C1 segment of cervical spinal cord (tissue), 14 donors: ENCODE measurements at regions not wholly inside any gene's neighbourhood (a gene's known extent, or its start where the extent isn't known, plus 50 kb on each side); places are given as distances from the start of the nearest gene placed in this dataset.
"Not testable (repeated sequence)": the region's sequence is repeated elsewhere in the genome, so short reads cannot be mapped to it uniquely, and the experiment has no call there.

ENCODE experiments used
- DNase-seq, 14 donors: peaks; one replicate each; lab custom pipeline; 2025; lab: John Stamatoyannopoulos, UW

DNA sequence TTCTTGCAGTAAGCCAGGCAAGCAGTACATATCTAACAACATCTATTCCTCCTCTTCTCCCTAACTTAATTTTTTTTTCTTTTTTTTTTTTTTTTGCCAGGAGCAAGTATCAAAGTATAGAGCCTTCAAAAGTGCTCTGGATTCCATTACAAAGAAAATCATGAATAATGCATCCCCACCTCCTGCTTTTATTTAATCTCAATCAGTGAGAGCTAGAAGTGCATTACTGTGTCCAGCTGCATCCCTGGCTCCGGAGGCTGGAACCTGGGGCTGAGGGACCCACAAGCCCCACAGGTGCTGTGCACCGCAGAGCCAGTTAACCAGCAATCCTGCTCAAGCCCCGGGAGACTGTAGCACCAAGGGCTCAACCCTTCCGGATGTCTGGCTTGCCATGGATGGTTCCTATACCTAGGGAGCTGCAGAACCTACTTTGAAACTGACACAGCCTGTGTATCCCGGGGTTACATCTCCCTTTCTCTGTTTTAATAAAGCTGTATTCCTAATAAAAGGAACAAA, 455.9 kb upstream of the RUNX1 start:
- no peak for DNase-seq

DNA sequence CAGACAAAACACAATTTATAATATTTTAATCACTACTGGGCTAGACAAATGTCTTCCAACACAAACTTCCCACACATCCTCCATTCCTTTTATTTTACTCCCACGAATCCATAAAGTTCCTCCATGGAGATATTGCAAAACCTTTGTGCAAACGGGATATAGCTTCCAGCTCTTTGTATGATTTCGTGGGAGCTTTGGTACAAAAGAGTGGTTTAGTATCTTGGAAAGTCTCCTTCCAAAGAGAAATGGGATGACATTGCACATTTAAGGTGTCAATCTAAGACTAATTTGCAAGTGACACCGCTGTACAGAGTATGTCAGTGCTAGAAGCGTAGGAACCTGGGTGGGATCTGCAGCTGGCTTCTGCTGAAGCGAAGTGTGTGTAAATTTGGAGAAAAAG, 455.2 kb upstream of the RUNX1 start:
- DNase-seq: no peak

- peak in 1 of 14 donors; percentile 4 for DNase-seq
These were observed 454.6 kb upstream of the RUNX1 start for GRCh38 chr21:35503671-35504070.

DNA sequence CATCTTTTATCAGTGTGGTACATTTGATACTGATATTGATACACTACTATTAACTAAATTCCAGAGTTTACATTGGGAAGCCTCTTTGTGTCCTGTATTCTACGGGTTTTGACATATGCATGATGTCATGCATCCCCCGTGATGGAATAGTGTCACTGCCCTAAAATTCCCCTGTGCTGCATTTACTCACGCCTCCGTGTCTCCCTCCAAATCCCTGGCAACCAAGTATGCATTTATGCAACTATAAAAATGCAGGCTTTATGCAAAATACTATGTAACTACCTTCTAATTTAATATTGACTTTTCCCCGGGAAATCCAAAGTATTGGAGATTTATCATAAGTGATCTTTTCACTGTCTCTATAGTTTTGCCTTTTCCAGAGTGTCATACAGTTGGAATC, 453.7 kb upstream of the RUNX1 start:
- no peak for DNase-seq

DNA sequence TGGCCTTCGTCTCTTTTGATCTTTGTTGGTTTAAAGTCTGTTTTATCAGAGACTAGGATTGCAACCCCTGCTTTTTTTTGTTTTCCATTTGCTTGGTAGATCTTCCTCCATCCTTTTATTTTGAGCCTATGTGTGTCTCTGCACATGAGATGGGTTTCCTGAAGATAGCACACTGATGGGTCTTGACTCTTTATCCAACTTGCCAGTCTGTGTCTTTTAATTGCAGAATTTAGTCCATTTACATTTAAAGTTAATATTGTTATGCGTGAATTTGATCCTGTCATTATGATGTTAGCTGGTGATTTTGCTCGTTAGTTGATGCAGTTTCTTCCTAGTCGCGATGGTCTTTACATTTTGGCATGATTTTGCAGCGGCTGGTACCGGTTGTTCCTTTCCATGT, 448.4 kb upstream of the RUNX1 start:
- not testable (repeated sequence) for DNase-seq

- no peak for DNase-seq
These were observed 443.0 kb upstream of the RUNX1 start for GRCh38 chr21:35491920-35492678.

DNA sequence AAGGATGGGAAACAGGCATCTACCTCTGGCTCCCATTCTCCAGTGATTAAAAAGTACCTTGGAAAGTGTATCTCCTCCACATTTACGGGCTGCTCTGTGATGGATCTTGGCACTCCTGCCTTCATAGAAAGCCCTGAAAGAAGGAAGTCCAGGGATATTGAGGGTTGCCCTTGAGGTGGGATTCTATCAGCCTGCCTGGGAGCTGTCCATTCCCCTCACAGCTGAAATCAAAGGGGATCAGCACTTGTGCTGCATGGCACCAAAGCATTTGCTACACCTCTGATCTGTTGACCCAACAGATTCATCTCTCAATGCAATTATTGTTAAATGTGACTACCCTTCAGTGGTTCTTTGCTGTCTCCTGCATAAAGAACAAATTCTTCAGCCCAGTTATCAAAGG, 442.0 kb upstream of the RUNX1 start:
- no peak for DNase-seq

GRCh38 chr21:35489389-35489980, 440.4 kb upstream of the RUNX1 start:
- DNase-seq: no peak

DNA sequence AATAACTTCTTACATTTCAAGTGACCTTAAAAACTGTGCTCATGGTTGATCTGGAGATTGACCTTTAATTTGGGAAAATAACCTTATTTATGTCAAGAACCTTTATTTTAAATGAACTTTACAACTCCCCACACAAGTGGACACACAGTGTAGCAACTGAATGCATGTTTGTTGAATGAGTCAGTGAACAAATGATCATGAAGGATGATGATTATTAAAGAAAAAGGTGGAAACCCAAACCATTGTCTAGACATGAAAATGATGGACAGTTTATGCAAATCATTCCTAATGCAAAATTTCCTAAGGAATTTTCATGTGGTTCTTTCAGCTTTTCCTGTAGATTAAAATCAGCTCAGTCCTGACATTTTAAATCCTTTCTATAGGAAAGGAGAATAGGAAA, 439.8 kb upstream of the RUNX1 start:
- DNase-seq: no peak

DNA sequence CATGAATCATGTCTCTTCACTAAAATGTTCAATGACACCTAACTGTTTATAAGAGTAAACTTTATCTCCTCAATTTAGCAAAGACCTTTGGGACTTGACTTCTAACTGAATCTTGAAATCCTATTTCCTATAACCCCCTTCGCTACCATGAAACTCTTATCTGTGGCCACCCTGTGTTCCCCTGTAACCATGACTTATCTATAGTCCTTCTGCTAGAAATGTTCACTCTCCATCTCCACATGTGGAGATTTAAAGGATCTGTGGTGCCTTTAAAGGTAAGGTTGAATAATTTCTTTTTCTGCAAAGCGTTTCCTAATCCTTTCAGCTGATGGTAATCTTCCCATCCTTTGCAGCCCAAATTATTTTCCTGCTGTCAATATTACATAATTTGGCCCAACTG, 436.3 kb upstream of the RUNX1 start:
- no peak for DNase-seq

GRCh38 chr21:35484851-35485250, 435.7 kb upstream of the RUNX1 start:
- no peak for DNase-seq

DNA sequence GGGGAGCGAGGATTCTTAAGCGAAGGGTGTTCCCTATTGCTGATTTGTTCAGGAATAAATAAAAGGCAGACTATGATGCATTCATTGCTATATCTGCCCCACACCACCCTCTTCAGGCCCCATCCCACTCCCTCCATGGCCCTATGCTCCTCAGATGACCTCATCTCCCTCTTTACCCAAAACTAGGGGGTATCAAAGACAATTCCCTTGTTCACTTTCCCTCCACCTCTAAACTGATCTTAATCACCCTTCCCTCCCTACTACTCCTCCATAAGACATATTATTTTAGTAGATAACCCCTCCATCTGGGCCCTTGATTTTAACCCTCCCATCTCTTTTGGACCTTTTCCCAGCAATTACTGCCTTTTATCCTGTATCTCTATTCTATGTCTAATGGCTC, 434.9 kb upstream of the RUNX1 start:
- no peak for DNase-seq

DNA sequence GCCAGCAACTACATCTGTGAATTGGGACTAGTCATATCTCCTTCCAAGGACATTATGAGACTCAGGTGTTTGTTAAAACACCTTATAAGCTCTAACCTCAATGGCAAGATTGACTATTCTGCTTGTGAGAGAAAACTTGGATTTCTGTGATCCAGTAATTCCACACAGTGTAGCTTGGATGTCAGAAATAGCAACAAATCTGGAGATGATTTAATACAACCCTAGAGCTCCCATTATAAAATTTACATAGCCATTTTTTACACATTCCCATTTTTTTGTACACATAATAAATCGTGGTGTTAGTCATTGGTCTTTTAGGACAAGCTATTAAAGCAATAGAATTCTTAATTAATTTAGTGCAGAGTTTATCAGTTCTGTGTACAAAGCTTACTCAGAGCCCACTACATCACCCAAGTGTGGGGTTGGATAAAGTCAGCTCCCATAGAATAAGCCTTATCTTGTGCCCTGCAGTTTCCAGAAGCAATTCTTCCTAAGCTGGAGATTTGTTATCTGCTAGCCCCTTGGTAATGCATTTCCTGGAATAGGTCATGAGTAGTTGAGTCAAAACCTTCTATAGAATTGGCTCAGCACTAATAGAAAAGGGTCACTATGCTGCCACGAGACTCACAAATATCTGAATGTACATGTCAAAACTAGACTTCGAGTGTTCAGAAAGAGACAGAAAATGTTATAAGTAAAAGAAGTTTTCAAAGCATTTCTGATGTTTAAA, 434.0 kb upstream of the RUNX1 start:
- DNase-seq: no peak

DNA sequence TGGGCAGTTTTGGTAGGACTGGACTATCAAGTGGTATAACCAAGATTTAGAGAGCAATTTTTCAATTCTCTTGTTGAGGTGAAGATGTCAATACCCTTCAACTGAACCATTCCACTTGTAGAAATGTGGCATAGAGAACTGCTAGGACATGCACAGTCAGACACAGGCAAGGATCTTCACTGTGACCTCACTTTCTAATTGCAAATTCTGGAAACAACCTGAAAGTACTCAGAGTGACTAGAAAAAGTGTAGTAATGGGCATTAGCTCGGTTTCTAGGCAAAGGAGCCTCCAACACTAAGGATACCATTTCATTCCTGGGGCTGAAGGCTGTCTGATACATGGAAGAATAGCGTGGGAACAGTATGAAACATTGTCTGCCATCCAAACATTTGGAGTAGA, 433.0 kb upstream of the RUNX1 start:
- no peak for DNase-seq

- no peak for DNase-seq
These were observed 431.9 kb upstream of the RUNX1 start for GRCh38 chr21:35481005-35481404.

GRCh38 chr21:35479529-35479928, 430.4 kb upstream of the RUNX1 start:
- DNase-seq: no peak

DNA sequence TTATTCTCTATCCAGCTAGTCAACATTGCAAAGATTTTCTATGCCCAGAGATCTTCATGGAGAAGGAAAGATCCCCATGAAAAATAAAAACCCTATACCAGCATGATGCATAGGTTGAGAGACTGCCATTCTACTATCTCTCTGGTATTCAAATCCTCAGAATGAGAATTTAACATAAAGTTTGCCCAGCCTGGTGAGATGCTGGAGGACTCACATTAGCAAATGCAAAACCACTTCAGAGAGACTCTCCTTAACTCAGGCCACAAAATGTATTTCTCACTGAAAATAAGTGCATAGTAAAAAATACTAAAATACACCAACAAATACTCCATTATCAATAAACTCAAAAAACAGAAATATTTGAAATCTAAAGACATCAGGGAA, 430.0 kb upstream of the RUNX1 start:
- DNase-seq: no peak

- no peak for DNase-seq
These were observed 429.3 kb upstream of the RUNX1 start for GRCh38 chr21:35478161-35479064.

DNA sequence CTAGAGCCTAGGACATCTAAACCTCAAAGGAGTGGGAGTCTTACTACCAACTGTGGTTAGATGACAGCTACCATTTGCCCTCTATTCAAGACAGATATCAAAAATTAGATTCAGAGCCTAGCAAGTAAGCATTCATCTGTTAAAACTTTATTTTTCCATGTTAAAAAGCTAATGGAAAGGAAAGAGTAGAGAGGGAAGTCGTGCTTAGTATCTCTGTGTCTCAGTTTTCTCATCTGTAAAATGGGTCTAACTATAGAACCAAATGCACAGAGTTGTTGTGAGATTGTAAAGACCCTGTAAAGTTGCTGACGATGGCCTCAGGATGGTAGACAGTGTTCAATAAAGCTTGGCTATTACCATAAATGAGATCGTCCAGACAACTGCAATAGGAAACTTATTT, 428.5 kb upstream of the RUNX1 start:
- no peak for DNase-seq

DNA sequence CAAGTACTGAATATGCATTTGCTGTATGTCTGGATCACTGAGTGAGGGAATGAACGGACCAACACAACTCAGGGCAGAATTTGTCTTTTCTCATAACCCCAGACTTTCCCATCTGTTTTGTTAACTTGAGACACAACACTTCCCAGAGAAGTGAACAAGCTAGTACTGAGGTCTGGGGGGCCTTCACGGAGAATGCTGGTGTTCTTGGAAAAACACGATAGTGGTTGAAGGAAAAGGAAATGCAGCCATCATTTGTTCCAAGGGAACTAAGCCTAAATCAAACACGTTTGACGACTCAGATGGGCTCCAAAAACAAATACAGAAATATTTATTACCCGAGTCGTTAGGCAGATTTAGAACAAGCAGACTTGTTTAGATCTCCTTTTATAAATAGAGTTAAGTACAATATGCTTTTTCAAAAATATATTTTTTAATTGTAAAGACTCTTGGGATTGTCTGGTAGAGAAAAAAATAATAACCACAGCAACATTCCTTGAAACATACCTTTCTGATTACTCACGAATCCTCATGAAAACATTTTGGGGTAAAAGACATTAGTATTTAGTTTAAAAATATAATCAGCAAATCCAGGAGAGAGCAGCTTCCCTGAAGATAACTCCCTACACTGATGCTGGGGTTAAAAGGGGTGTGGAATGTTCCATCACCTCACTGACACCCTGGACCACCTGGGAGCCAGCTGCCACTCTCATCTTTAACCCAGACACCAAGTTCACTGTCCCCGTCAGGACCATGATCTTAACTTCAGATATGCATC, 427.7 kb upstream of the RUNX1 start:
- no peak for DNase-seq

DNA sequence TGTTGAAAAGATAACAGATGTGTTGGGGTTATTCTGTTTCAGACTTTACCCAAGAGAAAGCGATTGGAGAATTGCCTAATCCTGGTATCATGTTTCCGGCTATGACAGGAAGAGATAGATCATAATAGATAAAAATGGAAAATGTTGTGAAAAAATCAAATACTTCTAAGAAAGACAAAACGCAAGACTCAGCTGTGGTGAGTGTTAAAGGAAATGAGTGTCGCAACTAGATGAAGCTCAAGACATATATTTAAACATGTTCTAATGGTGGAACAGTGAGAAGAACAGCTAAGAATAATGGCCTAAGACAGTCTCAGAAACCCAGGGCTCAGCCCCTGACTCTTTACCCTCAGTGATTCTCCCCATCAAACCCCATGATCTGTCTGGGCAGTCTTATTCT, 426.7 kb upstream of the RUNX1 start:
- DNase-seq: no peak
